Hepatocyte (in vitro differentiated cells): ENCODE measurements at regions not wholly inside any gene's neighbourhood (a gene's known extent, or its start where the extent isn't known, plus 50 kb on each side); places are given as distances from the start of the nearest gene placed in this dataset.

Experiments used
- CTCF ChIP-seq: fragments of 200-600 bp; sonication (generic); IDR thresholded peaks from 2 replicates; pipeline ENCODE4 v1.5.1; 2016; ENCODE audit warnings: antibody characterized with exemption, mild to moderate bottlenecking; ENCODE audit not compliant: poor library complexity
- EZH2 ChIP-seq: fragments of 200-600 bp; sonication (generic); IDR thresholded peaks from 2 replicates; pipeline ENCODE4 v1.6.1; 2016; ENCODE audit warnings: antibody characterized with exemption, mild to moderate bottlenecking, borderline replicate concordance

GRCh38 chr17:73753751-73754496 lies 109.7 kb upstream of the SDK2 start:
- TF ChIP-seq EZH2 (no peak), CTCF (no peak)
